Choroid plexus epithelial cell (primary cell): ENCODE measurements at regions not wholly inside any gene's neighbourhood (a gene's known extent, or its start where the extent isn't known, plus 50 kb on each side); places are given as distances from the start of the nearest gene placed in this dataset.

Experiments used
- DNase-seq: peaks from one replicate; pipeline ENCODE4 v3.0.0-alpha.2; 2010; ENCODE audit warnings: low read depth
- H3K4me3 ChIP-seq: 2 replicates; pipeline ENCODE4 v1.5.1; 2011; ENCODE audit warnings: low read depth, mild to moderate bottlenecking, control low read depth, low read length, moderate library complexity
- TF ChIP-seq, protein P1 (sequence below): conservative IDR thresholded peaks from 2 replicates; pipeline ENCODE4 v1.5.1; 2011; ENCODE audit warnings: low read depth, mild to moderate bottlenecking, control low read depth, inconsistent platforms, low read length, moderate library complexity

DNA sequence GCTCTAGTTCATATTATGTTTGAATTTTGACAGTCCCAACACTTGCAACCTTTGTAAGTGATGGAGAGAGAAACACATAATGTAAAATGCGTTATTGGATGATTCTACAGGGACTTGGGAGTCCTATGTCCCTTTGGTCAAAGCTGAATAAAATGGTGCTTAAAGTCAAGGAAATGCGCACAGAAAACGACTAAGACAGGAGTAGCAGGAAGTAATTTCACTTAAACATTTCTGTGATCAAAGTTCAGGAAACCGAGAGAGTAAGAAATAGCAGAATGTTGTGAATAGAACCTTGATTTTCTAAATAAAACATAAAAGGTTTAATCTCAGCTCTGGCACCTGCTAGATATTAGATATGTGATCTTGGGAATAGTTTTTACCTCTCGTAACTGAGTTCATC is 2339.2 kb downstream of the MAT2B start:
- TF ChIP-seq, protein P1, sequence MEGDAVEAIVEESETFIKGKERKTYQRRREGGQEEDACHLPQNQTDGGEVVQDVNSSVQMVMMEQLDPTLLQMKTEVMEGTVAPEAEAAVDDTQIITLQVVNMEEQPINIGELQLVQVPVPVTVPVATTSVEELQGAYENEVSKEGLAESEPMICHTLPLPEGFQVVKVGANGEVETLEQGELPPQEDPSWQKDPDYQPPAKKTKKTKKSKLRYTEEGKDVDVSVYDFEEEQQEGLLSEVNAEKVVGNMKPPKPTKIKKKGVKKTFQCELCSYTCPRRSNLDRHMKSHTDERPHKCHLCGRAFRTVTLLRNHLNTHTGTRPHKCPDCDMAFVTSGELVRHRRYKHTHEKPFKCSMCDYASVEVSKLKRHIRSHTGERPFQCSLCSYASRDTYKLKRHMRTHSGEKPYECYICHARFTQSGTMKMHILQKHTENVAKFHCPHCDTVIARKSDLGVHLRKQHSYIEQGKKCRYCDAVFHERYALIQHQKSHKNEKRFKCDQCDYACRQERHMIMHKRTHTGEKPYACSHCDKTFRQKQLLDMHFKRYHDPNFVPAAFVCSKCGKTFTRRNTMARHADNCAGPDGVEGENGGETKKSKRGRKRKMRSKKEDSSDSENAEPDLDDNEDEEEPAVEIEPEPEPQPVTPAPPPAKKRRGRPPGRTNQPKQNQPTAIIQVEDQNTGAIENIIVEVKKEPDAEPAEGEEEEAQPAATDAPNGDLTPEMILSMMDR: no peak
- no peak for DNase-seq
- H3K4me3 ChIP-seq: no peak overlapping the region

DNA sequence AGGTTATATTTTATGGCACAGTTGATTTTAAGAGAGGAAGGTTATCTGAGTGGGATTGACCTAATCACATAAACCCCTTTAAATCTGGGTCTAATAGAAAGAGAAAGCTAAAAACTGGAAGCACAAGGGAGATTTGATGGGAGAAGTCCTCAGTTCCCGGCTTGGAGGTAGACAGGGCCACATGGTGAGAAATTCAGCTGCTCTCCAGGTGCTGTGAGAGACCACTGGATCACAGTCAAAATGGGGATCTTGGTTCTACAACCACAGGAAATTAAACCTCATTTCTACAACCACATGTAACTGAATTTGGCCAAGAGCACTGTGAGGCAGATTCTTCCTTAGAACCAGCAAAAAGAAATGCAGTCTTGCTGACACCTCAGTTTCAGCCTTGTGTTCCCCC is 2352.7 kb downstream of the MAT2B start:
- DNase-seq: no peak
- no peak overlapping the region for H3K4me3 ChIP-seq
- TF ChIP-seq, protein P1: no peak

DNA sequence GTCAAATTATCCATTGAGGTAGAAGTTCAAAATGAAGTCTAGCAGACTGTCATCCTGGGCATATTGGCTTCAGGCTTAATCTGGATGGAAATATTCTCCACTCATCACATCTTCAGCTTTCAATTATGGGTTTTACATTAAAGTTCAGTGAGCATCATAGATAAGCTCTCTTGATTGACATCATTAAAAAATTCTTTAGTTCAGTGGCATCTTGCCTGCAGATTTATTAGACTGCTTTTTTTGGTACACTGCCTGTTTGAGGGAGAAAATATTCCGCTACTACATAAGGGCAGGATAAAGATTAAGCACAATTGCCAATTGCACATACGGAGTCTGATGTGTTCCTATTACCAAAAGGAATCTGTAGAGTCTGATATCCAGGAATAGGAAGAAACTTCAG is 2353.8 kb downstream of the MAT2B start:
- DNase-seq: no peak
- H3K4me3 ChIP-seq: no peak overlapping the region
- TF ChIP-seq, protein P1: no peak

DNA sequence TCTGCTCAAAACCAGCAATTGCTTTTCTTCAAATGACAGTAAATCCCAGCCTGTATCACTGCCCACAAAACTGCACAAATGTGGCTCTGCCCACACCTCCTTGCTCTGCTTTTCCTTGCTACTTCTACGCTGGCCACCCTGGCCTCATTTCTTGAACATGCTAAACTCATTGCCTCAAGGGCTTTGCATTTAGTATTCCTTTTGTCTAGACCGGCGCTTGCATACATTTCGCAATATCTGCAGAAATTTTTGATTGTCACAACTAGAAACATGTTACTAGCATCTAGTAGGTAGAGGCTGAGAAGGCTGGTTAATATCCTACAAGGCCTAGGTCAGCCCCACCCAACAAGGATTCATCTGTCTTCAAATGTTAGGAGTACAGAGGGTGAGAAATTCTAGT is 2357.8 kb downstream of the MAT2B start:
- TF ChIP-seq, protein P1: no peak
- H3K4me3 ChIP-seq: no peak overlapping the region
- no peak for DNase-seq

DNA sequence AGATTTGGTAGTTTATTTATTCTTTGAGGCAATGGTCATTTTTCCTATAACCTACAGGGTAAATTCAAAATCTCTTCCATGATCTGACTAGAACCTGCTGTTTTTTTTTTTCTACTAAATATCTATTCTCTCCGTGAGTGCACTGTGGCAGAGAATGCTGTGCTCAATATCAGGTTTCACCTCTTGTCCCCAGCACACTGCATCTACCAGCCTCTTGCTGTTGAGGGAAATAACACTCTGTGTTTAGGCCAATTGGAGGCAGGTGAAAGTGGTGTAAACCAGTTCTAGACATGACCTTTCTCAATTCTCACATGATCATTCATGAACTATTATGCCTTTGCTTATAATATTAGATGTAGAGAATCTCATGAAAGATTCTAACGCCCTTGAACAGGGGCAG is 2365.9 kb downstream of the MAT2B start:
- no peak for DNase-seq
- no peak overlapping the region for H3K4me3 ChIP-seq
- TF ChIP-seq, protein P1: no peak

DNA sequence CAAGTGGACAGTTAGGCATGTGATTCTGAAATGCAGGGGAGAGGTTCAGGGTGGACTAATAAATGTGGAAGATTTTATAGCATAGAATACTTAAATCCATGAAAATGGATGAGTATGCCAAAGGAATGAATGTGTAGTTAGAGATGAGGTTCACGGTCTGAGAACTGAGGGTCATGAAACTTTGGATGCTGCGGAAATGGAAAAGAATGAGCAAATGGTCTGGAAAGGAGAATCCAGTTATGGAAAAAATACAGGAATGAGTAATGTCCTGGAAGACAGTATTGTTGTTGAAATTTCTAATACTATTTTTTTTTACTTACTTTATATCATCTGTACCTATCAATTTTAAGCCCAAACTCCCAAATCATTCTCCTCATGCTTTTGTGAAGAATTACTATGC is 2369.4 kb downstream of the MAT2B start:
- no peak overlapping the region for H3K4me3 ChIP-seq
- TF ChIP-seq, protein P1: no peak
- no peak for DNase-seq

DNA sequence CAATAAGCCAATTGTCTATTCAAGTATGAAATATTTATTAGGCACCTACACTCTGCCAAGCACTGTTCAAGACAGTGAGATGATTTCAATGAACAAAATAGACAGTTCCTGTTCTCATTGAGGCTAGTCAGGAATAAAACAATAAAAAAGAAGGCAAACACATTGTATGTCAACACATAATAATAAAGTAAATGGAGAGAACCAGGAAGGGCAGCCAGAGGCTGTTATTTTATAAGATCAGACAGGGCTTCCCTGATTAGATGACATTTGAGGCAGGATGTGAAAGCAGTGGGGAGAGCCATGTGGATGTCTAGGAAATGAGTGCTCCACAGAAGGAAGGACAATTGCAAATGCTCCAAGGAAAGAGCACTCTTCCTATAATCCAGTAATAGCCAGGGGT is 2371.1 kb downstream of the MAT2B start:
- H3K4me3 ChIP-seq: no peak overlapping the region
- DNase-seq: no peak
- TF ChIP-seq, protein P1: no peak
